Endothelial cell of umbilical vein (primary cell): ENCODE measurements at regions not wholly inside any gene's neighbourhood (a gene's known extent, or its start where the extent isn't known, plus 50 kb on each side); places are given as distances from the start of the nearest gene placed in this dataset.

ENCODE experiments used
- BruUV-seq: library from RNA; stranded (reverse); fragments of 400-500 nt; replicated peaks from 2 replicates; lab custom pipeline; 2021; lab: Mats Ljungman, UMichigan
- CTCF ChIA-PET: fragments of 300-600, 350-600 bp; sonication (Branson Sonifier 250); formaldehyde crosslinking; loops from one replicate; lab custom pipeline; 2021; ENCODE audit warnings: antibody characterized with exemption, inconsistent platforms; lab: Charles Lee
- POLR2A ChIA-PET: fragments of 300-600, 350-600 bp; sonication (Branson Sonifier 250); formaldehyde crosslinking; loops from one replicate; lab custom pipeline; 2021; ENCODE audit warnings: antibody characterized with exemption, inconsistent platforms; lab: Charles Lee
- DNase-seq: peaks from one replicate; pipeline ENCODE4 v3.0.0-alpha.2; 2011; ENCODE audit warnings: low read depth, low spot score
- FAIRE-seq: peaks from 2 replicates; lab custom pipeline; 2011; peaks lifted over from hg19 to GRCh38; lab: Jason Lieb, UNC
- H2AFZ ChIP-seq: 2 replicates; pipeline ENCODE4 v1.6.0; 2012; ENCODE audit warnings: low read depth, low read length, control low read depth, inconsistent platforms
- H3K27ac ChIP-seq: 2 replicates; pipeline ENCODE4 v1.5.1; 2011; ENCODE audit warnings: low read depth, mild to moderate bottlenecking, control low read depth, low read length, moderate library complexity; ENCODE audit not compliant: insufficient read depth
- H3K27me3 ChIP-seq, 2 experiments: 2 replicates each; pipeline versions ENCODE4 v1.6.0 to v1.6.1; 2011; ENCODE audit warnings: low read length in 2 of 2, mixed read lengths in 1 of 2; ENCODE audit not compliant: control insufficient read depth in 2 of 2, insufficient read depth in 2 of 2
- H3K36me3 ChIP-seq, 2 experiments: 2 replicates in 1 of 2; 3 replicates in 1 of 2; pipeline ENCODE4 v1.5.1; 2011; ENCODE audit warnings: low read length in 2 of 2, mild to moderate bottlenecking in 1 of 2, moderate library complexity in 1 of 2; ENCODE audit not compliant: control insufficient read depth in 2 of 2, insufficient read depth in 2 of 2; ENCODE audit errors: extremely low read depth in 1 of 2
- H3K4me1 ChIP-seq: 3 replicates; pipeline ENCODE4 v1.5.1; 2011; ENCODE audit warnings: mild to moderate bottlenecking, low read length; ENCODE audit not compliant: control insufficient read depth, insufficient read depth; ENCODE audit errors: extremely low read depth
- H3K4me2 ChIP-seq: 2 replicates; pipeline ENCODE4 v1.6.1; 2011; ENCODE audit warnings: low read length, control low read depth, mixed read lengths; ENCODE audit not compliant: insufficient read depth
- H3K4me3 ChIP-seq, 3 experiments: fragments of 200-600 bp in 1 of 3; sonication (generic), shearing (Covaris generic) in 1 of 3; replicated peaks in 1 of 3; 2 replicates each; pipeline ENCODE4 v1.5.1; 2011 to 2016; ENCODE audit warnings: control low read depth in 3 of 3, low read length in 3 of 3, mild to moderate bottlenecking in 2 of 3, inconsistent platforms in 1 of 3, low read depth in 1 of 3, moderate library complexity in 1 of 3; ENCODE audit not compliant: insufficient read depth in 1 of 3
- H3K79me2 ChIP-seq: 2 replicates; pipeline ENCODE4 v1.6.0; 2012; ENCODE audit warnings: low read length, inconsistent platforms; ENCODE audit not compliant: control insufficient read depth, insufficient read depth
- H3K9ac ChIP-seq: replicated peaks from 2 replicates; pipeline ENCODE3; 2011; ENCODE audit warnings: low read length, control low read depth; ENCODE audit not compliant: insufficient read depth; ENCODE audit errors: extremely low read depth
- H3K9me1 ChIP-seq: replicated peaks from 3 replicates; pipeline ENCODE4 v1.6.0; 2011; ENCODE audit warnings: mild to moderate bottlenecking, low read length; ENCODE audit not compliant: control insufficient read depth, insufficient read depth; ENCODE audit errors: extremely low read depth
- H3K9me3 ChIP-seq: replicated peaks from 2 replicates; pipeline ENCODE4 v1.5.1; 2012; ENCODE audit warnings: low read length, inconsistent platforms; ENCODE audit not compliant: control insufficient read depth, insufficient read depth
- H4K20me1 ChIP-seq: replicated peaks from 2 replicates; pipeline ENCODE3; 2011; ENCODE audit warnings: mild to moderate bottlenecking, low read length; ENCODE audit not compliant: control insufficient read depth, insufficient read depth; ENCODE audit errors: extremely low read depth
- CTCF ChIP-seq, 2 donors: IDR thresholded peaks; 1 replicate in 1 of 2; 2 replicates in 1 of 2; pipeline ENCODE4 v1.5.1; 2011; ENCODE audit warnings: low read length in 2 of 2, mild to moderate bottlenecking in 2 of 2, moderate library complexity in 2 of 2, control low read depth in 1 of 2, inconsistent platforms in 1 of 2, low read depth in 1 of 2; ENCODE audit not compliant: insufficient read depth in 1 of 2; ENCODE audit errors: extremely low read depth in 1 of 2
- EZH2 ChIP-seq: IDR thresholded peaks from 2 replicates; pipeline ENCODE4 v1.6.1; 2012; ENCODE audit warnings: borderline replicate concordance, low read depth, mild to moderate bottlenecking, moderate library complexity, low read length, inconsistent platforms; ENCODE audit not compliant: severe bottlenecking
- FOS ChIP-seq: IDR thresholded peaks from 2 replicates; pipeline ENCODE4 v1.6.1; 2011; ENCODE audit warnings: mild to moderate bottlenecking, low read length, moderate library complexity, borderline replicate concordance; ENCODE audit not compliant: insufficient read depth
- GATA2 ChIP-seq: IDR thresholded peaks from 2 replicates; pipeline ENCODE4 v1.7.0; 2011; ENCODE audit warnings: low read depth, mild to moderate bottlenecking, moderate library complexity, mixed read lengths, low read length; ENCODE audit not compliant: insufficient read length, insufficient read depth
- JUN ChIP-seq: IDR thresholded peaks from 2 replicates; pipeline ENCODE4 v1.6.1; 2011; ENCODE audit warnings: borderline replicate concordance, low read depth; ENCODE audit not compliant: insufficient read length, insufficient read depth
- MAX ChIP-seq: IDR thresholded peaks from 2 replicates; pipeline ENCODE4 v1.6.1; 2011; ENCODE audit not compliant: insufficient read depth, insufficient read length
- MYC ChIP-seq: IDR thresholded peaks from one replicate; pipeline ENCODE4 v1.6.1; 2011; ENCODE audit warnings: mild to moderate bottlenecking, low read depth, low read length
- POLR2A ChIP-seq: IDR thresholded peaks from 2 replicates; pipeline ENCODE4 v1.6.1; 2012; ENCODE audit warnings: low read depth, mild to moderate bottlenecking, control low read depth, low read length
- POLR2AphosphoS5 ChIP-seq: IDR thresholded peaks from 2 replicates; pipeline ENCODE4 v1.6.1; 2012; ENCODE audit warnings: low read depth, mild to moderate bottlenecking, control low read depth, low read length, moderate library complexity; ENCODE audit not compliant: insufficient read depth
- dilution Hi-C: fragments of 300-500 bp; cut with MboI; formaldehyde crosslinking; loops from one replicate; pipeline ENCODE4 v1.15.0; 2019; ENCODE audit warnings: low sequenced_read_pairs; ENCODE audit not compliant: extremely low pct_ligation_motif_present
- intact Hi-C: fragments of 100-400 bp; cut with micrococcal nuclease; formaldehyde crosslinking; loops from one replicate; pipeline ENCODE4 v1.10.0; 2022

- no peaks in the 10 kb centered on the region for H3K4me1 ChIP-seq
- no peaks in the 10 kb centered on the region for H3K9me1 ChIP-seq
- ChIA-PET POLR2A (no interaction called here), CTCF (interaction anchor here (1.0 kb wide), 1 partner anchor 9 kb away, joined by 3 read pairs; no protein-coding TSS in a partner anchor)
- FAIRE-seq, result no peak
- no peaks in the 10 kb centered on the region for H3K36me3 ChIP-seq
- H3K9me3 ChIP-seq, result no peaks in the 10 kb centered on the region
- dilution Hi-C loops, result no loop called here
- no peak overlapping the region for H2AFZ ChIP-seq
- H3K79me2 ChIP-seq, result no peaks in the 10 kb centered on the region
- H3K9ac ChIP-seq, result no peak overlapping the region
- no peak overlapping the region for H3K4me2 ChIP-seq
- no peaks in the 10 kb centered on the region for H4K20me1 ChIP-seq
- no peak for TF ChIP-seq MAX
- TF ChIP-seq CTCF (IDR thresholded peaks at IDR 0.05; ENCODE audit: extremely low read depth in 1 of 2, insufficient read depth in 1 of 2, low read depth in 1 of 2, low read length in 2 of 2), result no peak
- TF ChIP-seq EZH2, result no peak
- no peak for TF ChIP-seq MYC
- TF ChIP-seq POLR2AphosphoS5, result no peak
- TF ChIP-seq FOS, result no peak
- no peak for TF ChIP-seq GATA2
- no peak for TF ChIP-seq JUN
- no peak for TF ChIP-seq POLR2A
- DNase-seq, result no peak
- no TSS peak for BruUV-seq
- H3K27ac ChIP-seq, result no peak overlapping the region
- H3K27me3 ChIP-seq, result no peaks in the 10 kb centered on the region
- intact Hi-C loops, result no loop called here
- no peak overlapping the region for H3K4me3 ChIP-seq
Measured at GRCh38 chr3:157979022-157979421, 127.2 kb downstream of the SHOX2 start.
